HL-60 (cell line): ENCODE measurements at regions not wholly inside any gene's neighbourhood (a gene's known extent, or its start where the extent isn't known, plus 50 kb on each side); places are given as distances from the start of the nearest gene placed in this dataset.

ENCODE experiments used
- CTCF ChIP-seq: IDR thresholded peaks from one replicate; pipeline ENCODE4 v1.5.1; 2011; ENCODE audit warnings: low read length, control low read depth, inconsistent platforms; ENCODE audit not compliant: insufficient read depth
- POLR2AphosphoS5 ChIP-seq: IDR thresholded peaks from 2 replicates; pipeline ENCODE4 v1.6.1; 2012; ENCODE audit warnings: low read depth

- no peak for TF ChIP-seq CTCF
- TF ChIP-seq POLR2AphosphoS5, result no peak
Observed at GRCh38 chr3:153852355-153852754, 268.8 kb upstream of the ARHGEF26 start.
